NCI-H345 (cell line): ENCODE measurements at regions not wholly inside any gene's neighbourhood (a gene's known extent, or its start where the extent isn't known, plus 50 kb on each side); places are given as distances from the start of the nearest gene placed in this dataset.

ENCODE experiments used
- DNase-seq: peaks from one replicate; lab custom pipeline; 2025; lab: John Stamatoyannopoulos, UW

DNA sequence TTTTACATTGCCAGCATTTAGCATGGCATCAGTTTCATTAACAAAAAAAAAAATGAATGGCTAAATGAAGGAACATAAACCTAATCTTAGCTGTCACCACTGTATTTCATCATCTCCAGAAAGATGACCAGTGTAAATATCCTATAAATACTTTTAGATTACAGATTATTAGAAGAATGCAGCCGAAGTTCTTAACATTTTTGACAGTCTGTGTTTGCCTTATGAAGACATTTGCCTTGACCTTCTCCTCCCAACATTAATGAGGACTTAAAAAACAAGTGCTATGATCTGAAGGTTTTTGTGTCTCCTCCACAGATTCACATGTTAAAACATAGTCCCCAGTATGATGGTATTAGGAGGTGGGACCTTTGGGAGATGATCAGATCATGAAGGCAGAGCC, 253.0 kb downstream of the SNAPC1 start:
- DNase-seq = no peak

GRCh38 chr14:62015945-62016344, 253.7 kb downstream of the SNAPC1 start:
- peak; percentile 88 for DNase-seq

DNA sequence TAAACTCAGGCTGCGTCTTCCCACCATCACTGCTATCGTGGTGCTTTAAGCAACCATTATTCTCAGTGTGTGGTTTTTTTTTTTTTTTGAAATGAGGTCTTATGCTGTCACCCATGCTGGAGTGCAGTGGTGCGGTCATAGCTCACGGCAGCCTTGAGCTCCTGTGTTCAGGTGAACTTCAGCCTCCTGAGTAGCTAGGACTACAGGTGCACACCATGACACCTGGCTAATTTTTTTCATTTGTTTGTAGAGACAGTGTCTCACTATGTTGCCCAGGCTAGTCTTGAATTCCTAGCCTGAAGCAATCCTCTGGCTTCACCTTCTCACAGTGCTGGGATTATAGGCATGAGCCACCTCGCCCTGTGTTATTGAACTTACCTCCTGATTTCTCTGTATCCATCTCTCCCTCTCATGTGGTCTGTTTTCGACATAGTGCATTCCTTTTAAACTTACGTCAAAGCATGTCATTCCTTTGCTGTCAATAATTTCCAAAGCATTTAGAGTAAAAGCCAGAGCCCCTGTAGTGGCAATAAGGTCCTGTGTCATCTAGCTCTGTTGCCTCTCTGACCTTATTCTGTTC, 255.5 kb downstream of the SNAPC1 start:
- no peak for DNase-seq

- DNase-seq = no peak
Observed at GRCh38 chr14:62018606-62019005, 256.4 kb downstream of the SNAPC1 start.

DNA sequence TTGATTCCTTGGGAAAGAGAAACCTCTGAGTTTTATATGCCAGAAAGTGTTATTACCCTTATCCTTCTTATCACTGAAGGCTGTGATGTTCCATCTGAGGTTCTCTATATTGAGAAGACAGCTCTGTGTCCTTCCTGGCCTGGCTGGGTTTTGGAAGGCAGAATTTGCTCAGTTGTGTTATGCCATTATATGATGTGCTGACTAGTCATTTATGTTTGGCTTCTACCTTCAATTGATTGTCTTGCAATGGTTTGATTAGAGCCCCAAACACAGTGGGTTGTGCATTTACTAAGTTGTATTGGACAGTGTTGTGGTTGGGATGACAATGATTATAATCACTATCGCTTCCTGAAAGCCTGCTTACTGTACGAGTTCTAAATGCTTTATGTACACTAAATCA, 265.7 kb downstream of the SNAPC1 start:
- no peak for DNase-seq

- DNase-seq = no peak
Observed at GRCh38 chr14:62029569-62029924, 267.3 kb downstream of the SNAPC1 start.

- no peak for DNase-seq
Observed at GRCh38 chr14:62030387-62030786, 268.2 kb downstream of the SNAPC1 start.

DNA sequence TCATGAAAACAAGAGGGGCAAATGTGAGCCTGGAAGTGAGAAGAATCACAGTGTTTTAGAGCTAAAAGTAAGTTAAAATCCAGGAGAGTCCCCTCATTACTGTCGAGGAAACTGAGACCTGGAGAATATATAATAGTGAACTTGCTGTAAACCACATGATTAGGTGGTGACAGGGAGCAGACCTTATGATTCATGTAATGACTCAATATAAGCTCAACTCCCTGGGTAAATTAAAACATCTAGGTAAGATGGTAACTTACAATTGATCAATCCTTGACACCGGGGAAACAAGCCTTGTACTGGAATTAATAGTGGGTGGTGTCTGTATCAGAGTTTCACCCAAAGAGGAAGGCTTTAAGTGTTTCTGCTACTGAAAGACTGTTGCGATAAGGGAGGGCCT, 269.3 kb downstream of the SNAPC1 start:
- no peak for DNase-seq

DNA sequence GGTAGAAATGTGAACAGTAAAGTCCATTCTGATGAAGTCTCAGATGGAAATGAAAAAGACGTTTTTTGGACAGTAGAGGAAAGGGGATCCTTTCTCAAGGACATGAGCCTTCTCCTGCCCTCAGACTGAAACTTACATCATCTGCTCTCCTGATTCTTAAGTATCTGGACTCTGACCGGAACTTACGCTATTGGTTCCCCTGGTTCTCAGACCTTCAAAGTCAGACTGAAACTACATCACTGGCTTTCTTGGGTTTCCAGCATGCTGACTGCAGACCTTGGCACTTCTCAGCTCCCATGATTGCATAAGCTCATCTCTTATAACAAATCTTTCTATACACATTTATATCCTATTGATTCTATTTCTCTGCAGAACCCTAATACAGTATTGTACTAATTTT, 291.0 kb downstream of the SNAPC1 start:
- no peak for DNase-seq

DNA sequence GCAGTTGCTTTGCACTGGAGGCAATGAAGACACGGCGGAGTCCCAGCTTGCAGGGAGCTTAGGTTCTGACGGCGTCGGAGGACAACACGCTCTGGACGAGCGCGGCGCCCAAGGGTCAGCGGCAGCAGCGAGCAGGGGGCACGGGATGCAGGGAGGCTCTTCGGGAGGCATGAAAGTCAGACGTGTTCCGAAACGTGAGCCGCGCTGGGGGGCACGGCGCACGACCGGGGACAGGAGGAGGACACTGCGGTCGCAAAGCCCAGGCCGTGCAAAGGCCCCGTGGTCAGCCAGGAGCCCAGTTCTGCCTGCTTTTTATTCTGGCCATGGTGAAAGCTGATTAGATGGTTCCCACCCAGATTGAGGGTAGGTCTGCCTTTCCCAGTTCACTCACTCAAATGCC, 294.6 kb downstream of the SNAPC1 start:
- DNase-seq = no peak

DNA sequence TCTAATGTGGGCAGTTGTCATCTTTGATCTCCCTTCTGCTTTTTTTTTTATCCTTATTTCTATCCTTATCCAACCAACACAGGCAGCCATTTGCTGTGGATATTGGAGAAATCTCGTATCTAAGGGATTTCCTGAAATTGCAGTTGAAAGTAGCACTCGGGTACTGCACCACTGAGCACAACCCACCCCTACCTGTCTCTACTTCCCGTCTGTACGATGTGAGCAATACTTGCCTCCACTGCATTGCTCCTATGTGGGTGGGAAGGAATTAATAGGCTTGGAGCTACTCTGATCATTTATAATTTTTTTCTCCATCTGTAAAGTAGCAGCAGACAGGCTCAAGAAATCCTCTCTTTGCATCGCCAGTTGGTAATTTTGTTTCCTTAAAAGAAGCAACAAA, 300.4 kb downstream of the SNAPC1 start:
- no peak for DNase-seq

DNA sequence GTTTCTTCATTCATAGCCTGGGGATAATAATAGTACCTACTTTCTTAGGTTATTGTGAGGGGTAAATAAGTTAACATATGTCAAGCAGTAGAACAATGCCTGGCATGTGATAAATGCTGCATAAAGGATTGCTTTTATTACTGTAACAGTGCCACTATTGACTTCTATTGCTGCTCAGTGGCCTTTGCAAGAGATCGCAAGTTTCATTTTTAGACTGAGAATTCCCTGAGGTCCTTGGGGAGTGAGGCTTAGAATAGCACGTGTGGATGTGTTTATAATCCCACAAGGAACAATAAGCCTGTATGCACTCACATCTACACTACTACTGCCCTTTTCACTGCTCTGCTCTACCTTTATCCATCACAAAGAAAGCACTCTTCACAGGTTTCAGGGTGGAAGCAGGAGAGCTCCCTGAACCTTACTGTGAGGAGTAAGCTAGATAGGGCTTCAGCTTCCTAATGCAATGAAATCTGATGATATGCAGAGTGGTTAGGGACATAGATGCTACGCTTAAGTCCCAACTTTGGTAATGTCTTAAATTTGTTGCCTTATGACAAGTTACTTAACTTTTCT, 302.6 kb downstream of the SNAPC1 start:
- no peak for DNase-seq

GRCh38 chr14:62066304-62066703, 304.1 kb downstream of the SNAPC1 start:
- DNase-seq = no peak

DNA sequence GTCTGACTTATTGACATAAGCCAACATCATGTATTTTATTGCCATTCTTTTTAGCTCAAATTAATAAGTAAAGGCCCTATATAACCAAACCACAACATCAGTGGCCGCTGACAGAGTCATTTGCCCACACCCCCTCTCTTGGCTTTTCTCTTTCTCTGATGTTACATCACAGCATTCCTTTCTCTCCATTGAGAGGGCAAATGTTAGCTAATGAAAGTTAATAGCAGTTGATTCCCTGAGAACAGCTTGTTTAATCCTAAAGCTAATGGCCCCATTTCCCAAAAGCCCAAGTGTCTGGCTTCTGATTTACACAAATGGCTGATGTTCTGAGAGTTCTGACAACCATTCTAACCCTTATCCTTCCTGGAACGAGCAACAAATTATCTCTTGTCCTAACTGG, 308.8 kb downstream of the SNAPC1 start:
- no peak for DNase-seq

GRCh38 chr14:62076368-62076767, 314.1 kb downstream of the SNAPC1 start:
- no peak for DNase-seq

DNA sequence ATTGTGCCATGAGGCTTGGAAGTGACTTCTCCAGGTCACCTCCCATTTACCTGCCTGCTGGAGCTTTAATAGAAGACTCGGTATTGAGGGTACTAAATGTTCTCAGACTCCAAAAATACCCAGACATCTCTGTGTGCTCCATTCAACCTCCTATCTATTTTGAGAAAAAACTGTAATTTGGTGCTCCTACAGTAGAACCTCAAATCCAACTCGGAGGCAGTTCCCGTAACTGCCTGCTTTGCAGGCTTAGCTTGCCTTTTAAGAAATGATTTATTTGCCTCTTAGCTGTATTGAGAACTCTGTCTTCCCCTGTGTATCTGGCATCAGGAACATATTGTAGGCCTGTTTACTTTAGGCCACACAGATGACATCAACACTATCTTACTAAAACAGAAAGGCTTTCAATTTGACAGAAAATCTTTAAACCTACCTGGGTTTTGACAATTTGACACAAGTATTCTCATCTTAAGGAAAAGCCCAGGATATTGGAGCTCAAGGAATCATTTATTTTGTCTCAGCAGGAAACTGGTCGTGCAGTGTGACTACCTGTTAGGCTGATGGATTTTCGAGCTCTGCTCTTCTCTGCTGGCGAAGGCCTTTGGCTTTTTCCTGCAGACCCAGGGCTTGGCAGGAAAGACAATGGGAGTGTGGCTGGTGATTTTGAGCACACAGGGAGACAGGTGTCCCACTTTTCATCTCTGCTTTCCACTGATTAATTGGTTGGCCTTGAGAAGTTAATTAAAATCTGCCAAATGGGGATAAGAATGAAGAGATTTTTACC, 314.8 kb downstream of the SNAPC1 start:
- no peak for DNase-seq

DNA sequence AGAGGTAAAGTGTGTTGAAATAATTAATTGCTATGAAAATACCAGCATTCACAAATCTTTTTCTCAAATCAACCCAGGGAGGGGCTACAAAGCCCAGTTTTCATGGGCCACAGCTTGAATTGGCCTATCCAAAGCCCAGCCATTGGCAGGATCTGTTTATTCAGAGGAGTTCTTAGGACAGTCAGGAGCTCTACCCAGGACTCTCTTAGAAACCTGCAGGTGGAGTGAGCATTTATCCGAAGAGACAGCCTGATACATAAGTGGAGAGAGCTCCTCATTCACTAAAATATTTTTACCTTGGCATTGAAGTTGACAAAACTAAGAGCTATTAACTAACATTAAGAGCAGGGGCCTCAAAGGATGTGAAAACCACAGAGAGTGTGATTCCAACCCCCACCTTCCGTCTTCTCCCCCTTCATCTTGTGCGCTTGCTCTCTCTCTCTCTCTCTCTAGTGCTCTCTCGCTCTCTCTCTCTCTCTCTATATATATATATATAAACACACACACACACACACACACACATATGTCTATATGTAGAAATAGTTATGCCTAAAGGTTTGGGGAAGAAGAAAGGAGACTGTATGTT, 315.5 kb downstream of the SNAPC1 start:
- no peak for DNase-seq

DNA sequence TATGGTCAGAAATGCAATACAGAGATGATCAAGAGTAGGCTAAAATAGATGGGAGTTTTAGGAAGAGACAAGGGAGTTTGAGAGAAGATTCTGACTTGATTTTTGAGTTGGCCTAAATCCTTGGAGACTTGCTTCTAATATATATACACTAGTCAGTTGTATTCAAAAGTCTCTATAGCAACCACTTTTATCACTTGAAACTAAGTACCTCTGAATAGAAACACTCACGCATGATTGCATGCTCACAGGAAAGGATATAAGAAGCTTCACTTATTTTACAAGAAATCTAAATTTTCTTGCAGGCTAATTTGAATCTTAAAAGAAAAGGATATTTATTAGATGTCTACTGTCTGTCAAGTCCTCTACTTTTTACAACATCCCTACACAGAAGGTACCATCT, 316.8 kb downstream of the SNAPC1 start:
- no peak for DNase-seq

DNA sequence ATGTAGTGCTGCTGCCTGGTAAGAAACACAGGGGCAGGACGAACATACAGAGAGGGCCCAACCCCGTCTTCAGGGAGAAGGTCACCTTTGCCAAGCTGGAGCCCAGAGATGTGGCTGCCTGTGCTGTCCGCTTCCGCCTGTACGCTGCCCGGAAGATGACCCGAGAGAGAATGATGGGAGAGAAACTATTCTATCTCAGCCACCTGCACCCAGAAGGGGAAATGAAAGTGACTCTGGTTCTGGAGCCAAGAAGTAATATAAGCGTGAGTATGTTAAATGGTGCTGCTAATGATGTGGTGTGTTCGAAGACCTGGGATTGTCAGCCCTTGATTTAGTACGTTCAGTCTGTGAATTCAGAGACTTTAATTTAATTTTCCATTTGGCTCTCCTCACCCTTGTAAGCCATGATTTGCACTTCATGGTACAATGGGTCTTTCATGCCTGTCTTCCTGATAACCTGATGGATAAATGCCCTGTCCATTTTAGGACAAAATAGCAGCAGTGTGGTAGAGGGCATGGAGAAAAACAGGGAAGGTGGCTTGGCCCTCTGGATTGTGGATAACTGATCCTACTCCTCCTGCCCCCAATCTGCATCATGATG, 318.9 kb downstream of the SNAPC1 start:
- DNase-seq = no peak

- no peak for DNase-seq
Observed at GRCh38 chr14:62081951-62082350, 319.7 kb downstream of the SNAPC1 start.

- no peak for DNase-seq
Observed at GRCh38 chr14:62082779-62083178, 320.6 kb downstream of the SNAPC1 start.

DNA sequence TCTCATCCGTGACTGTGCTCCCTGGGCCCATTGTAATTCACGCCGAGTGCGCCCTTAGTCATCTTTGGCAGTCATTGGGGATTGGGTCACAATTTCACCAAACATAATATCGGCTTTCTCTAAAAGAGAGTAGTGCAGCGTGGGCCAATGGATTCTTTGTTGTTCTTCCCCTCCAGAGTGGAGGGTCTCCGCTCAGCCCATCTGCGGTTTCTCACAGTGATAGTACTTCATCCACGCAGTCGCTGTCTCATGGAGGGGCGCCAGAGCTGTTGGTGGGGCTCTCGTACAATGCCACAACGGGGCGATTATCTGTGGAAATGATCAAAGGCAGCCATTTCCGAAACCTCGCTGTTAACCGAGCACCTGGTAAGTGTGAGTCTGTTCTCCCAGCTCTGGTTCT, 321.8 kb downstream of the SNAPC1 start:
- no peak for DNase-seq

DNA sequence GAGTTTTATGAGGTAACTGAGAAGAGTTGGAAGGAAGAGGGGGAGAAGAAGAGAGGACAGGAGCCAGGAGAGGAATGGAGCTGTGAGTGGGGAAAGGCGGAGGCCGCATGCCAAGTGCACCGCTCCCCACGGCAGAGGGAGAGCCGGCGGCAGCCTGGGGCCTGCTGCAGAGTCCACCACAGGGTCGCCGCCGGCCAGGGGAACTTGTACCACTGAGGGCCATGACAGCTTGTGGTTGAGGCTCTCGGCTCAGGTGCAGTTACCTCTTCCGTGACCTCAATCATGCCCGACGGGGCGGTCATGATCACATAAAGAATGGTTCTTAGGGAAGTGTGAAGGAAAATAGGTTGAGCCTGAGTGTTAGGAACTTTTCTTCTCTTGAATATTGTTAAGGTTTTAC, 325.0 kb downstream of the SNAPC1 start:
- DNase-seq = no peak
